Calu3 (cell line): ENCODE measurements at regions not wholly inside any gene's neighbourhood (a gene's known extent, or its start where the extent isn't known, plus 50 kb on each side); places are given as distances from the start of the nearest gene placed in this dataset.

ENCODE experiments used
- BruUV-seq: library from RNA; stranded (reverse); fragments of 400-500 nt; replicated peaks from 2 replicates; lab custom pipeline; 2021; lab: Mats Ljungman, UMichigan
- CTCF ChIA-PET: fragments of 300-600 bp; sonication (Branson Sonifier 250); formaldehyde crosslinking; loops from one replicate; lab custom pipeline; 2022; ENCODE audit warnings: antibody characterized with exemption; lab: Charles Lee
- DNase-seq: peaks from one replicate; pipeline ENCODE4 v3.0.0; 2022
- H3K27ac Mint-ChIP-seq: one replicate; pipeline ENCODE4 v1.8.0; 2022; ENCODE audit warnings: mixed read lengths; ENCODE audit not compliant: unreplicated experiment
- H3K27me3 Mint-ChIP-seq: one replicate; pipeline ENCODE4 v1.8.0; 2022; ENCODE audit warnings: mixed read lengths; ENCODE audit not compliant: unreplicated experiment
- H3K36me3 Mint-ChIP-seq: one replicate; pipeline ENCODE4 v1.8.0; 2022; ENCODE audit warnings: mild to moderate bottlenecking, moderate library complexity, mixed read lengths; ENCODE audit not compliant: insufficient read depth, unreplicated experiment
- H3K4me1 Mint-ChIP-seq: one replicate; pipeline ENCODE4 v1.8.0; 2022; ENCODE audit warnings: mild to moderate bottlenecking, low read depth, mixed read lengths; ENCODE audit not compliant: unreplicated experiment
- H3K4me3 Mint-ChIP-seq: one replicate; pipeline ENCODE4 v1.8.0; 2022; ENCODE audit warnings: mild to moderate bottlenecking, low read depth, moderate library complexity, mixed read lengths; ENCODE audit not compliant: unreplicated experiment
- H3K9me3 Mint-ChIP-seq: one replicate; pipeline ENCODE4 v1.8.0; 2022; ENCODE audit warnings: low read depth, mixed read lengths; ENCODE audit not compliant: unreplicated experiment
- intact Hi-C: fragments of 100-400 bp; cut with micrococcal nuclease; formaldehyde crosslinking; loops from one replicate; pipeline ENCODE4 v1.10.0; 2022; ENCODE audit not compliant: unreplicated experiment
- TF ChIP-seq, protein P1 (sequence below): fragments of 200-600 bp; IDR thresholded peaks from one replicate; pipeline ENCODE4 v1.8.0; 2022; ENCODE audit warnings: antibody characterized with exemption; ENCODE audit not compliant: unreplicated experiment

- BruUV-seq, result no TSS peak
- TF ChIP-seq, protein P1, sequence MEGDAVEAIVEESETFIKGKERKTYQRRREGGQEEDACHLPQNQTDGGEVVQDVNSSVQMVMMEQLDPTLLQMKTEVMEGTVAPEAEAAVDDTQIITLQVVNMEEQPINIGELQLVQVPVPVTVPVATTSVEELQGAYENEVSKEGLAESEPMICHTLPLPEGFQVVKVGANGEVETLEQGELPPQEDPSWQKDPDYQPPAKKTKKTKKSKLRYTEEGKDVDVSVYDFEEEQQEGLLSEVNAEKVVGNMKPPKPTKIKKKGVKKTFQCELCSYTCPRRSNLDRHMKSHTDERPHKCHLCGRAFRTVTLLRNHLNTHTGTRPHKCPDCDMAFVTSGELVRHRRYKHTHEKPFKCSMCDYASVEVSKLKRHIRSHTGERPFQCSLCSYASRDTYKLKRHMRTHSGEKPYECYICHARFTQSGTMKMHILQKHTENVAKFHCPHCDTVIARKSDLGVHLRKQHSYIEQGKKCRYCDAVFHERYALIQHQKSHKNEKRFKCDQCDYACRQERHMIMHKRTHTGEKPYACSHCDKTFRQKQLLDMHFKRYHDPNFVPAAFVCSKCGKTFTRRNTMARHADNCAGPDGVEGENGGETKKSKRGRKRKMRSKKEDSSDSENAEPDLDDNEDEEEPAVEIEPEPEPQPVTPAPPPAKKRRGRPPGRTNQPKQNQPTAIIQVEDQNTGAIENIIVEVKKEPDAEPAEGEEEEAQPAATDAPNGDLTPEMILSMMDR, result no peak
- Mint-ChIP-seq H3K4me3 (no peak overlapping the region), H3K27me3 (no peaks in the 10 kb centered on the region), H3K4me1 (no peaks in the 10 kb centered on the region), H3K27ac (no peak overlapping the region), H3K9me3 (peaks cover 4% of the 10 kb centered on the region), H3K36me3 (no peaks in the 10 kb centered on the region)
- DNase-seq, result no peak
- CTCF ChIA-PET, result no interaction called here
- intact Hi-C loops, result no loop called here
These were observed 603.9 kb downstream of the DMRTA1 start for GRCh38 chr9:23050548-23050947.

- H3K36me3 Mint-ChIP-seq, result no peaks in the 10 kb centered on the region
- no peaks in the 10 kb centered on the region for H3K27me3 Mint-ChIP-seq
- TF ChIP-seq, protein P1, result no peak
- DNase-seq, result no peak
- H3K4me1 Mint-ChIP-seq, result no peaks in the 10 kb centered on the region
- no peak overlapping the region for H3K27ac Mint-ChIP-seq
- intact Hi-C loops, result no loop called here
- no peak overlapping the region for H3K4me3 Mint-ChIP-seq
- no peaks in the 10 kb centered on the region for H3K9me3 Mint-ChIP-seq
- BruUV-seq, result no TSS peak
- CTCF ChIA-PET, result no interaction called here
These were observed 626.5 kb downstream of the DMRTA1 start for GRCh38 chr9:23073136-23073535.

- CTCF ChIA-PET, result no interaction called here
- BruUV-seq, result no TSS peak
These were observed 633.2 kb downstream of the DMRTA1 start for GRCh38 chr9:23079798-23080197.

DNA sequence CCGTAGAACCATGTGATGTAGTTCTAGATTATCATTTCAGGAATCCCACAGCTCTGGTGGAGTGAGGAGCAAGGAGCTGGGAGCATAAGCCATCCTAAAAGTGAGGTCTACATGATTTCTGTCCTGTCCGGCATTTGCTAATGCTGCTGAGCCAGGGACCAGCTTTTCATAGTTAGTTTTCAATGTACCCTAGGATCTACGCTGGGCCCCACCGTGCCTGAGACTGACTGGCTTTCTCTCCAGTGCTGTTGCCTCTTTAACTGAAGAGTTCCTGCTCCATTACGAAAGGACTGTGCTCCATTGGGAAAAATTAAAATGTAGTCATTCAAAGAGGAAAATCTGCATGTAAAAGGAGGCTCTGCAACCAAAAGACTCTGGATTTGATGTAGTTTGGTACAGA is 634.8 kb downstream of the DMRTA1 start:
- DNase-seq, result no peak
- TF ChIP-seq, protein P1, result no peak
- no peak overlapping the region for H3K27ac Mint-ChIP-seq
- no TSS peak for BruUV-seq
- CTCF ChIA-PET, result no interaction called here
- no peaks in the 10 kb centered on the region for H3K27me3 Mint-ChIP-seq
- H3K4me1 Mint-ChIP-seq, result no peaks in the 10 kb centered on the region
- intact Hi-C loops, result no loop called here
- no peak overlapping the region for H3K4me3 Mint-ChIP-seq
- H3K9me3 Mint-ChIP-seq, result peaks cover 2% of the 10 kb centered on the region
- H3K36me3 Mint-ChIP-seq, result no peaks in the 10 kb centered on the region

More at GRCh38 chr9:23079798-23080197, 633.2 kb downstream of the DMRTA1 start:
- H3K4me1 Mint-ChIP-seq, result no peaks in the 10 kb centered on the region
- intact Hi-C loops, result no loop called here
- no peak for DNase-seq
- H3K9me3 Mint-ChIP-seq, result peaks cover 2% of the 10 kb centered on the region
- H3K36me3 Mint-ChIP-seq, result no peaks in the 10 kb centered on the region
- TF ChIP-seq, protein P1, result no peak
- H3K4me3 Mint-ChIP-seq, result no peak overlapping the region
- no peaks in the 10 kb centered on the region for H3K27me3 Mint-ChIP-seq
- H3K27ac Mint-ChIP-seq, result no peak overlapping the region
